HG02588 (cell line): ENCODE measurements at regions not wholly inside any gene's neighbourhood (a gene's known extent, or its start where the extent isn't known, plus 50 kb on each side); places are given as distances from the start of the nearest gene placed in this dataset.
"Not testable (repeated sequence)": the region's sequence is repeated elsewhere in the genome, so short reads cannot be mapped to it uniquely, and the experiment has no call there.

Experiments used
- ATAC-seq: cut with Tn5 transposase; IDR thresholded peaks from one replicate; pipeline ENCODE4 v1.9.1; 2021; ENCODE audit warnings: mild to moderate bottlenecking, moderate library complexity; ENCODE audit not compliant: unreplicated experiment

DNA sequence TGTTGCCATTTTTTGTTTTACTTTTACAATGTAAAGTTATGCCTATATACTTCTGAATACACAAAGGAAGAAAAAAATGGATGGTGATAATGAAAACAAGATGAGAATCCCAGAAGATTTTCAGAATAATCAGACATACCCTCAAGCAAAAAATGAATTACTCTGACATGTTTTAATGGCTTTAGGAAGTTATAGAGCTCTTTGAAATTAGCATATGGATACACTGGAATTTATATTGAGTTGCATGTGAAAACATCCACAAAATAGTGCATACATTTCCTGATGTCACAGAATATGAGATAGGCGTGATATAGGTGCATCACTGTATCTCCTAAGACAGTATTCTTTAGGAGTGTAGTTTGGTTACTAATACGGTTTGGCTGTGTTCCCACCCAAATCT, 351.3 kb downstream of the SLC7A11 start:
- no peak for ATAC-seq

DNA sequence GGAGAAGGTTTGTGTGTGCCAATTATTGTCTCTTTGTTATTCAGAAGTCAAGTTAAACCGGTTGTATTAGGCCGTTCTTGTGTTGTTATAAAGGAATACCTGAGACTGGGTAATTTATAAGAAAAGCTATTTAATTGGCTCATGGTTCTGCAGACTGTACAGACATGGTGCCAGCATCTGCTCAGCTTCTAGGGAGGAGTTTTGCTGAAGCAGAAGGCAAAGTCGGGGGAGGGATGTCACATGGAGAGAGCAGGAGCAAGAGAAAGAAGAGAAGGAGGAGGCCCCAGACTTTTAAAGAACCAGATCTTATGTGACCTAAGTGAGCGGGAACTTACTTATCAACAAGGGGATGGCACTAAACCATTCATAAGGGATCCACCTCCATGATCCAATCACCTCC, 349.3 kb upstream of the PCDH18 start:
- no peak for ATAC-seq

DNA sequence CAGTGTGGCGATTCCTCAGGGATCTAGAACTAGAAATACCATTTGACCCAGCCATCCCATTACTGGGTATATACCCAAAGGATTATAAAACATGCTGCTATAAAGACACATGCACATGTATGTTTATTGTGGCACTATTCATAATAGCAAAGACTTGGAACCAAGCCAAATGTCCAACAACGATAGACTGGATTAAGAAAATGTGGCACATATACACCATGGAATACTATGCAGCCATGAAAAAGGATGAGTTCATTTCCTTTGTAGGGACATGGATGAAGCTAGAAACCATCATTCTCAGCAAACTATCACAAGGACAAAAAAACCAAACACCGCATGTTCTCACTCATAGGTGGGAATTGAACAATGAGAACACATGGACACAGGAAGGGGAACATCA, 335.8 kb upstream of the PCDH18 start:
- not testable (repeated sequence) for ATAC-seq

DNA sequence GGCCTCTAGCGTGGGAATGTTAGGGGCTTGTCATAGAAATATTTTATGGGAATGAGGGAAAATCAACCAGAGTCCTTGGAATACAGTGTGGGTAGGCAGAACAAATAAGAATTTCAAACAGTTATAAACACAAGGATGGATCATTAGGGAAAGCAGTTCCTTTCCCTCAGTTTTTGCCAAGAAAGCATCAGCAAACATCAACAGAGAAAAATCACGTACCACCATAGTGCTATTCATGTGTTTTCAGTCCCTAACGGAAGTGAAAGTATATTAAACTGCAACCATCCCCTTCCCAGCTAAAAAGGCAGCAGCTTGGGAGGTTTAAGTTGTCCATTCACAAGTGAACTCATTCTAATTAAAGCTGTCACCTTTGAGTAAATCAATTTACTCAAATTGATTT, 334.4 kb upstream of the PCDH18 start:
- ATAC-seq: no peak

DNA sequence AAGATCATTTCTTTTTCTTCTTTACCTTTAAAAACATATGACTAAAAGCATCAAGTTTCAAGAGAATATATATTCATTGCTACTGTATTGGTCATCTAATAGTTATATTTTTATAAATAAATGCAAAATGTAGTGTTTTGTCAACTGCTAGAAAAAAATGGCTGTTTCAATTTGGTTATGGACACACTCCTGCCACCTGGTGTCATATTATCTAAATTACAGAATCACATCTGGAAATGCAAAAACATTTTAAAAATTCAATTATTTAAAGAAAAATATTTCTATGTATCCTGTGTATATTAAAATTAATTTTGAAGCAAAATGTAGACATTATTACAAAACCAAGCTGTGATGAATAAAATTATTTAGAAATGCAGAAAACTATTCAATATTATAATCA, 329.4 kb upstream of the PCDH18 start:
- no peak for ATAC-seq

DNA sequence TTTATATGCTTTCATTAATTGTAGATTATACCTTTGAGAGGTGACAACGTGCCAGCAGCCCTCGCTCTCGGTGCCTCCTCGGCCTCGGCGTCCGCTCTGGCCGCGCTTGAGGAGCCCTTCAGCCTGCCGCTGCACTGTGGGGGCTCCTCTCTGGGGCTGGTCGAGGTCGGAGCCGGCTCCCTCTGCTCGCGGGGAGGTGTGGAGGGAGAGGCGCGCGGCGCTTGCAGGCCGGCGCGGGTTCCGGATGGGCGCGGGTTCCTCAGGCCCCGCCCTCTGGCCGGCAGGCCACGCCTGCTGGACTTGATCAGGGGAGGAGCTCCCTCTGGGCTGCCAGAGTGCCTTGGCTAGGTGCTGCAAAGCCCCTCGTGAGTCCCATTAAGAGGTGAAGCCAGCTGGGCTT, 321.1 kb upstream of the PCDH18 start:
- ATAC-seq: no peak

DNA sequence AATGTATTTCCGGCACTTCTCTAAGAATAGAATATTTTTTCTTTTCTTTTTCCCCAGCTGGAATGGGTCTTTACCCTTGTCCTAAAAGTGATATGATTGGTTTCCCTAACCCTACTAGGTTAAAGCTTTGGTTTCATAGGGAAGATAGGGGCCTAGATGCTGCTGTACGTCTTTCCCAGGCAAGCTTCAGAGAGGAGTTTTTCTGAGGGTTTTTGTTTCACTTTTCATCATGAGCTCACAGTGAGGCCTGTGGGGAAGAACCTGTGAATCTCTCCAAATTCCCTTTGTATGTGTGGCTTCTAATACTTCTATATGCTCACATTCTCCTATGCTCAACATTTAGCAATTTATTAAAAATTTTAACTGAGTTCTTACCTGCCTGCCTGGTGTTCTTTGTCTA, 320.0 kb upstream of the PCDH18 start:
- ATAC-seq: no peak

DNA sequence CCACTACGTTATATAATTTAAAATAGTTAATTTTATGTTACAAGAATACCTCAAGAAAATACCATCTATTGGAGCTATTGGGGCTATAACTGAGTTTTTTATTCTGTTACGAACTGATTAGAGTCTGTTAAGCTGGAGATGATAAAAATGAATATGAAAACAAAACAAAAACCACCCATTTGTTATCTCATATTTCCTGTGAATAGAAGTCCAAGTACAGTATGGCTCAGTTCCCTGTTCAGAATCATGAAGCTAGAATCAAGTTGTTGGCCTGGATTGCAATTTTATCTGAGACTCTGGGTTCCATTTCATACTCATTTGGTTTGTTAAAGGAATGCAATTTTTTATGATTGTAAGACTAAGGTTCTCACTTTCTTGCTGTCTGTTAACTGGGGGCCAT, 319.1 kb upstream of the PCDH18 start:
- ATAC-seq: no peak

DNA sequence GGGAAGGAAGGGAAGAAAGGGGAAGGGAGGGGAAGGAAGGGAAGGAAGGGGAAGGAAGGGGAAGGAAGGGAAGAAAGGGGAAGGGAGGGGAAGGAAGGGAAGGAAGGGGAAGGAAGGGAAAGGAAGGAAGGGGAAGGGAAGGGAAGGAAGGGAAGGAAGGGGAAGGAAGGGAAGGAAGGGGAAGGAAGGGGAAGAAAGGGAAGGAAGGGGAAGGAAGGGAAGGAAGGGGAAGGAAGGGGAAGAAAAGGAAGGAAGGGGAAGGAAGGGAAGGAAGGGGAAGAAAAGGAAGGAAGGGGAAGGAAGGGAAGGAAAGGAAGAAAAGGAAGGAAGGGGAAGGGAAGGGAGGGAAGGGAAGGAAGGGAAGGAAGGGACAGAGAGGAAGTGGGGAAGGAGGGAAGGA, 295.7 kb upstream of the PCDH18 start:
- not testable (repeated sequence) for ATAC-seq

DNA sequence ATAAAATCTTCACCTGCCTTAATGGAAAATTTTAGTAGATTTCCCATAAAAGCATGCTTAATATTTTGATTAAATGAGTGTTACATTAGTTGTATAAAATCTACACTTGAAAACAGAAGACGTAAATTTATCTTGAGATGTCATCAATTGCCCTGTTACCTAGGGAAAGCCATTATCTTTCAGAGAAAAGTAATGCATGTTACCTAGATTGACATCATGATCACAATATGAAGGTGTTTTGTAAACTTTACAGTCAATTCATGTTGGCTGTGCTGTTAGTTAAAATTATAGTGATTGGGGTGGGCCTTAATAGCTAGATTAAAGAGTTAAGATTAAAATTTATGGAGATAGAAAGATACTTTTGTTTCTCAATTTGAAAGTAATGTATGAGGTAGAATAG, 293.2 kb upstream of the PCDH18 start:
- ATAC-seq: no peak

DNA sequence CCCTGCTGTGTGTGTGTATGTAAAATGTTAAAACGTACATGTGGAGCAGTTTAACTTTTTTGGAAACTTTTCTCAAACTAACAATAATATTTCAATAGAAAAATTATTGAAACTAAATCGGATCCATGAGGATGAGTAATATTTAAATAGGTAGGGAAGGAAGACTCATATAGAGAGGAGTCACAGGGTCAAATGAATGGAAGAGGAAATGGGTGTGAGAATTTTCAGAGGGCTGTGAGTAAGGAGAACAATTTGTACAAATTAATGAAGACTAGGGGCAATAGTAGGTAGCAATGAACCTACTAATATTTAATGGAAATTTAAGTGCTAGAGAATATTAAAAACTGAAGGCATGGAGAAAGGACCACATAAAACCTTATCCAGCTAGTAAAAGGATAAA, 290.7 kb upstream of the PCDH18 start:
- ATAC-seq: no peak

DNA sequence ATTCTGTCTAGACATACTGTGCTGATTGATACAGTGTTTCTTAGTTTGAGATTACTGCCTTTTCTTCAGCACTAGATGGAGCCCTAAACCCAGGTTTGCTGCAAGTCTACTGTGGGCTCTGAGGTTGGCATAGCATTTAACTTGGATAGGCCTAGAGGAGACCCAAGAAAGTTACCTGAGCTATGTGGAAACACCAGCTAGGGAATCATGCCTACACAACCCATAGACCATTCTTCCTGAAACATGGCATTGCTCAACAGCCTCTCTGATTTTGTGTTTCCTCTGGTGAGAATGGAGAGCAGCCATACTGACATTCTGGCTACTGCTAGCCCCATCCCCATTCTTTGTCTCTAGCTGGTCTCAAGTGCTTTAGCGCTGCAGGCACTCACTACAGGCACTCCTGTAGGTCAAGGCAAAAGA, 287.7 kb upstream of the PCDH18 start:
- peak; percentile 94 for ATAC-seq

DNA sequence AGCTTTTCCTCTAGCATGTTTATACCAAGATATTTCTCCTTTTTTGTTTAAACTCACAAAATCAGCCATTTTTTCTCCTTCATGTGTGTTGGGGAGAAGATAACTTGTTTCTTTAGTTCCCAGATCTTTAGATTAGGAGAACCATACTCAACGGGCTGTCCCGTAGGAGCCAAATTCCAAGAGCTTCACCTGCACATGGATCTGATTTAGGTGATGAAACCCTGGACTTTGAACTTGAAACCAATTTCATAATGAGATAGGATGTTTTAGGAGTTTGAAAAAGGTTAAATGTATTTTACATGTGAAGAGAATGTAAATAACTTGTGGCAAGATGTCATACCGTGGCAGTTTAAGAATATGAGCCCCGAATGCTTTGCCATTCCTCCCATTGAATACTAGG, 280.0 kb upstream of the PCDH18 start:
- ATAC-seq: no peak

DNA sequence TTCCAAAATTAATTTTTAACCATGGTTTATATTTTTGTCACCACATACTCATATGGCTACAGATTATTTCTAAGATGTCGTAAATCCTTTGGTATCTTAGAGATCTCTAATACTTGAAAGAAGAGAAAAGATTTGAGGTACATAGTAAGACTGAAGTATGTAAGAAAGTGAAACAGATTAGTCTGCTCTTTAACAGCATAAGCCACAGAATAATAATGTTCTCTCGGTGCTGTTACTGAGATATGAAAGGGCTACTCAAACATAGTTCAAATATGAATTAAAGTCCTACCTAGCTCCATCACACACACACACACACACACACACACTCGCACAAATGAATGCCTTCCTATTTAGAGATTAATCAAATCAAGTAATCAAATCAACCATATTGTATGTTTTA, 274.1 kb upstream of the PCDH18 start:
- ATAC-seq: no peak

DNA sequence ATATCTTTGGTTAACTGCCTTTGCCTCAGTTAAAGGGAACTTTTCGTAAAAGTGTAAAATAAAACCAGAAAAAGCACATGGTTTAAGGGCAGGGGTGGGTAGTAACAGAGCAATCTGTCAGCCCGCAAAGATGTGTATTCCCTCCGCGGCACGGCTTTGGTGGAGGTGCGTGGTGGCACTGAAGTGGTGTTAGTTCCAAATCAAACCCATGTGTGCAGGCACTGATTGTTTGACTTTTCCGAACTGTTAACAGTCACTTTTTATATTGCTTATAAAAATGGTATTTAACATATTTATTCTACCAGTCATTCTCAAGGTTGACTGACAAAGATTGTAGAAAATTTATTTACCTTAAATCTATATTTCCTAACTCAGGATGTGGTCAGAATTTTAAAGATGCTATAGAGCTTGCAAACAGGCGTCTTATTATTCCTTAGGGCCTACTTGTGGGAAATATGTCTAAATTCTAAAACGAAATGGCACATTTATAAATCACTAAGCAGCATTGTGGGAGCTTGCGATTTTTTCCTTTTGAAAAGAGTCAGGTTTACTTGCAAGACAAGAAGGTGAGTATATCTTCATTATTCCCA, 272.7 kb upstream of the PCDH18 start:
- ATAC-seq: no peak

DNA sequence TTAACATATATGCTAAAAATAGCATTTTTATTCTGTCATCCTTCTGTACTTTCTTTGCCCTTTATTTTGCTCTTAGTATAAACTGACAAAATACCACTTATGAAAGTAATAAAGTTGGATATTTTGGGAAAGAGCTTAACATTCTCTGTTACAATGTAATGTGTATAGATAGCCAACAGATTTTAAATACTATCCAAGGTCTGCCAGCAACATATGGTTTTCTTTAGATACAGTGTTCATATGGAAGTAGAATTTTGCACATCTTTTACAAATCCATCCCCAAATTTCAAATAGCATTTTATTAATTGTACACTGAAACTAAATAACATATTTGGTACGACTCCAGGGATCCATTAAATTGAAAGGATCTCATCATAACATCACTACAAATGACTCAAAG, 268.6 kb upstream of the PCDH18 start:
- no peak for ATAC-seq

DNA sequence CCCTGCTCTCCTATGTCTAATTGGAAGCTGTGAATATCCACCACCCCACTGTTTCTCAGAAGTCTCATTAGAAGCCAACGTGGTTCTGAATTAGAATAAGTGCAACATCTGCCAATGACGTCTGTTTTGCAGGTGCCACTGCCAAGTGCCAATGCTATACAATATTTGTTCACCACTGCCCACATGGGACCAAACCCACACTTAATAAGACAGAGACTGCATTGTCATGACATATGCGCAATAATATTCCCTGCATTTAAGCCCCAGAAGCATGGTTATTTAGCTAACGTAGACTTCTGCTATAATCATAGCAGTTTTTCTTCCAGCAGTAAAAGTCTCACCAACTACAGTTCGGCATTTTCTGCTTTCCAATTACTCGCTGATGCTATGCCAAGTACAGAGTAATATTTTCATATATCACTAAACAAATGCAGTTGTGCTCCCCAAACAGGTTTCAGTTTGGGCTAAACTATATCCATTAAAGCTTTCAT, 262.5 kb upstream of the PCDH18 start:
- ATAC-seq: no peak

DNA sequence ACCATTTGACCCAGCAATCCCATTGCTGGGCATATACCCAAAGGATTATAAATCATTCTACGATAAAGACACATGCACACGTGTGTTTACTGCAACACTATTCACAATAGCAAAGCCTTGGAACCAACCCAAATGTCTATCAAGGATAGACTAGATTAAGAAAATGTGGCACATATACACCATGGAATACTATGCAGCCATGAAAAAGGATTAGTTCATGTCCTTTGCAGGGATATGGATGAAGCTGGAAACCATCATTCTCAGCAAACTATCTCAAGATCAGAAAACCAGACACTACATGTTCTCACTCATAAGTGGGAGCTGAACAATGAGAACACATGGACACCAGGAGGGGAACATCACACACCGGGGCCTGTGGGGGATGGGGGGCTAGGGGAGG, 257.0 kb upstream of the PCDH18 start:
- not testable (repeated sequence) for ATAC-seq

DNA sequence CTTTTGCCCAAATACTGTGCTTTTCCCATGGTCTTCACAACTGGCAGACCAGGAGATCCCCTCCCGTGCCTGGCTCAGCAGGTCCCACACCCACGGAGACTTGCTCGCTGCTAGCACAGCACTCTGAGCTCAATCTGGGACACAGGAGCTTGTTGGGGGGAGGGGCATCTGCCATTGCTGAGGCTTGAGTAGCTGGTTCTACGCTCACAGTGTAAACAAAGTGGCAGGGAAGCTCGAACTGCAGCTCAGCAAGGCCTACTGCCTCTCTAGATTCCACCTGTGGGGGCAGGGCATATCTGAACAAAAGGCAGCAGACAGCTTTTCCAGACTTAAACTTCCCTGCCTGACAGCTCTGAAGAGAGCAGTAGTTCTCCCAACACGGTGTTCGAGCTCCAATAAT, 251.6 kb upstream of the PCDH18 start:
- not testable (repeated sequence) for ATAC-seq

DNA sequence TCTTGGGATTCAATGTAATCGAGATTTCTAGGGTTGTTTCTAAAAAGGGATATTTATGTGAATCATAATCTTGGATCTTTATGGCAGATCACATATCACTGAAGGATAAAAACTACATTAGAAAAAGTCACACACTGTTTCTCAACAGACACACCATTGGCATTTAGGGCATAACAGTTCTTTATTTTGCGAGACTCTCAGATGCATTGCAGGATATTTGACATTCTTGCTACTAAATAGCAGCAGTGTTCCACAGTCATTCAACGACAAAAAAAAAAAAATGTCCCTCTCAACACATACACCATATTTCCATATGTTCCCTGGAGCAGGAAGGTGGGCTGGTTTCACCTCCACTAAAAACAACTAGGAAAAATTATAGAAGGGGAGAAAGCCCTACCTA, 243.4 kb upstream of the PCDH18 start:
- no peak for ATAC-seq

DNA sequence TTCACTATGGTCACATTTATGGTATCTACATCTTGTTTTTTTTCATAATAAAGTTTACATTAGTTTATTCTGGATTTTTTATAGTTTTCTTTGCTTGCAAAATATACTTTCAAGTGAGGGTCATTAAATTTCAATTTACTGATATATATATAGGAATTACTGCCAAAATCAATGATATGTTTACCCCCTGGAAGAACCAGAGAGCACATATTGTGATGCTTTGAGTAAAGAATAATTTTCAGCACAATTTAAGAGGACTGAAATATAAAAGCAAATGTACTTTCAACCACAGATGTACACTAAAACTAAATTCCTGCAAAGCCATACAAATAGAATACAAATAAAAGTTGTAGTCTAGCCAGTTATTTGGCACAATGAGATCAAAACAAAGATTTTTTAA, 242.2 kb upstream of the PCDH18 start:
- no peak for ATAC-seq

DNA sequence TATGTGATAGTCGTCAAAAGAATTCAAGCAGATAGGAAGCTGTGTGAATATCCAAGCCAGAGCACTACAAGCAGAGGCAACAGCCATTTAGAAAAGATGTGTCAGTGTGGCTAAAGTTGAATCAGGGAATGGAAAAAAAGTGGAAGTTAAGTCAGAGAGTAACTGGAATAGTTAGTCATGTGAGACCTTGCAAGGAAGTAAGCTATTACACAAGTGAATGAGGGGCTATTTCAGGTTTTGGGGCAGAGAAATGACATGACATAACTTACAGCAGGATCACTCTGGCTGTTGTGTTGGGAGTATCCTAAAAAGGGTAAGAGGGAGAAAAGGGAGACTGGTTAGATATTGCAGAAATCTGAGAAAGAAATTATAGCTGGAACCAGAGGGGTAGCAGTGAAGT, 236.6 kb upstream of the PCDH18 start:
- no peak for ATAC-seq

DNA sequence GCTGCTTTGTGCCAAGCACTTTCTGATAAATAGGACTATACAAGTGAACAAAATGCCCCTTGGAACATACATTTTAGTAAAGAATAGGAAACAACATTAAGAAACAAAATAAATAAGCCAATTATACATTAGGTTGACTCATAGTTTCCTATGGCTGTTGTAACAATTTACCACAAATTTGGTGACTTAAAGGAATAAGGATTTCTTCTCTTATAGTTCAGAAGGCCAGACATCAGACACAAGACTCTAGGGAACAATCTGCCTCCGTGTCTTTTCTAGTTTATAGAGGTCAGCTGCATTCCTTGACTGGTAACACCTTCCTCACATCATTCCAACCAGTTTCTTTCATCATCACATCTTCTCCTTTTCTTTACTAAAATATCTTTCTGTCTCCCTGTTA, 235.9 kb upstream of the PCDH18 start:
- ATAC-seq: no peak
